Fibroblast of lung (primary cell): ENCODE measurements at regions not wholly inside any gene's neighbourhood (a gene's known extent, or its start where the extent isn't known, plus 50 kb on each side); places are given as distances from the start of the nearest gene placed in this dataset.

Experiments used
- DNase-seq, 2 donors: peaks; one replicate each; pipeline versions ENCODE4 v3.0.0 to v3.0.0-alpha.2; 2010; ENCODE audit warnings: low read depth in 2 of 2
- H2AFZ ChIP-seq: 2 replicates; pipeline ENCODE4 v1.5.1; 2012; ENCODE audit warnings: low read length, control low read depth, inconsistent platforms
- H3K27ac ChIP-seq: 2 replicates; pipeline ENCODE4 v1.5.1; 2011; ENCODE audit warnings: low read length, control low read depth; ENCODE audit not compliant: insufficient read depth
- H3K27me3 ChIP-seq: 2 replicates; pipeline ENCODE4 v1.5.1; 2011; ENCODE audit warnings: mild to moderate bottlenecking, low read length; ENCODE audit not compliant: control insufficient read depth, insufficient read depth
- H3K36me3 ChIP-seq: 2 replicates; pipeline ENCODE4 v1.5.1; 2011; ENCODE audit warnings: low read length; ENCODE audit not compliant: control insufficient read depth, insufficient read depth
- H3K4me1 ChIP-seq: 2 replicates; pipeline ENCODE4 v1.5.1; 2011; ENCODE audit warnings: low read length; ENCODE audit not compliant: control insufficient read depth, insufficient read depth; ENCODE audit errors: extremely low read depth
- H3K4me2 ChIP-seq: 2 replicates; pipeline ENCODE4 v1.5.1; 2011; ENCODE audit warnings: low read length, control low read depth; ENCODE audit not compliant: insufficient read depth; ENCODE audit errors: extremely low read depth
- H3K4me3 ChIP-seq, 4 experiments: fragments of 200-600 bp in 1 of 4; sonication (generic) in 1 of 4; replicated peaks in 1 of 4; 2 replicates each; pipeline ENCODE4 v1.5.1; 2011 to 2016; ENCODE audit warnings: low read length in 4 of 4, low read depth in 3 of 4, mild to moderate bottlenecking in 3 of 4, control low read depth in 2 of 4, inconsistent platforms in 1 of 4, mixed read lengths in 1 of 4; ENCODE audit not compliant: insufficient read depth in 1 of 4; ENCODE audit errors: control extremely low read depth in 1 of 4
- H3K79me2 ChIP-seq: 2 replicates; pipeline ENCODE4 v1.5.1; 2012; ENCODE audit warnings: mild to moderate bottlenecking, low read length, inconsistent platforms; ENCODE audit not compliant: control insufficient read depth, insufficient read depth
- H3K9ac ChIP-seq: 2 replicates; pipeline ENCODE4 v1.5.1; 2011; ENCODE audit warnings: mild to moderate bottlenecking, low read length, control low read depth; ENCODE audit not compliant: insufficient read depth
- H3K9me3 ChIP-seq: 2 replicates; pipeline ENCODE4 v1.5.1; 2012; ENCODE audit warnings: low read depth, low read length; ENCODE audit not compliant: control insufficient read depth, insufficient read depth
- H4K20me1 ChIP-seq: 2 replicates; pipeline ENCODE4 v1.5.1; 2011; ENCODE audit warnings: low read length; ENCODE audit not compliant: control insufficient read depth, insufficient read depth; ENCODE audit errors: extremely low read depth
- CTCF ChIP-seq, 2 donors: IDR thresholded peaks in 1 of 2; conservative IDR thresholded peaks in 1 of 2; 1 replicate in 1 of 2; 2 replicates in 1 of 2; pipeline ENCODE4 v1.5.1; 2011 to 2012; ENCODE audit warnings: low read length in 2 of 2, control low read depth in 1 of 2, inconsistent platforms in 1 of 2, low read depth in 1 of 2, mild to moderate bottlenecking in 1 of 2
- EZH2 ChIP-seq: IDR thresholded peaks from 2 replicates; pipeline ENCODE4 v1.5.1; 2012; ENCODE audit warnings: low read length, control low read depth, mild to moderate bottlenecking; ENCODE audit errors: missing control alignments

- Histone ChIP-seq H3K27ac (no peak overlapping the region), H3K4me3 (no peak overlapping the region), H3K4me1 (no peaks in the 10 kb centered on the region), H3K9me3 (no peaks in the 10 kb centered on the region), H3K36me3 (no peaks in the 10 kb centered on the region), H3K9ac (no peak overlapping the region), H3K4me2 (no peak overlapping the region), H4K20me1 (no peaks in the 10 kb centered on the region), H3K27me3 (no peaks in the 10 kb centered on the region), H3K79me2 (no peaks in the 10 kb centered on the region), H2AFZ (no peak overlapping the region)
- peak; percentile 26 to 80 for DNase-seq
- no peak for TF ChIP-seq CTCF (conservative IDR thresholded peaks at IDR 0.05 in 1 of 2, IDR thresholded peaks at IDR 0.05 in 1 of 2; ENCODE audit: low read depth in 1 of 2, low read length in 2 of 2)
- TF ChIP-seq EZH2: no peak
Observed at GRCh38 chr20:58081846-58082245, 146.6 kb downstream of the ANKRD60 start.

DNA sequence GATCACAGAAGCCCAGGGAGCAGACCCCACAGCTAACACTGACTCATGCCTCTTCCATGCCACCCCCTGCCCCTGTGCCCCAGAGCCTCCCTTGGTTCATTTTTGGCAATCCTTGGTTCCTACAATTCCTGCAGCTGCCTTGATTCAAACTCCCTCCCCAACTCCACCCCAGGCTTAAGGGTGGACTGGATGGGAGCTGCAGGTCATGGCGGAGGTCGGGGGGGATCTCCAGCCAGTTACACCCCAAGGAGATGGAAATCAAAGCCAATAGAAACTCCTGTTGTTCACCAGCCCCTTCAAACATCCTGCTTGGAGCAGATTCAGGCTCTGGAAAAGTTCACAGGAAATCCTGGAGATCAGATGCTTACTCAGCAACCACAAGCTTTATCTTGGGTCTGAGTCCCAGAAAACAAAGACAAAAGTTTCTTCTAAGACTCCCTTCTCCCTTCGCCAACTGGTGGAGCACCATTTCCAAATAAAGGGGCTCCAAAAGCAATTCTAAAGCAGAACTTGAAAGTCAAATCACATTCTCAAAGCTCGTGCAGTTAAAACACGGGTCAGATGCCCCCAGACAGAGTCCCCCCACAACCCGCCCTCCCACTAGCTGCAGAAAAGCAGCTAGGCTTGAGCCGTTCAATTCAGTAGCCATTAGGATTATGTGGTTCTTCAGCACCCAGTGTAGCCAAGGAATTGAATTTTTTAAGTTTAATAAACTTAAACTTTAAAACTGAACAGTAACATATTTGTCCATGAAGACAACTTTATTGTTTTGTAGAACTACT is 149.5 kb downstream of the ANKRD60 start:
- Histone ChIP-seq H3K27me3 (no peaks in the 10 kb centered on the region), H3K27ac (no peak overlapping the region), H3K36me3 (no peaks in the 10 kb centered on the region), H4K20me1 (no peaks in the 10 kb centered on the region), H3K79me2 (no peaks in the 10 kb centered on the region), H2AFZ (no peak overlapping the region), H3K4me3 (no peak overlapping the region), H3K9me3 (no peaks in the 10 kb centered on the region), H3K4me2 (no peak overlapping the region), H3K9ac (no peak overlapping the region), H3K4me1 (no peaks in the 10 kb centered on the region)
- peak; percentile 4 to 89 for DNase-seq
- TF ChIP-seq CTCF (conservative IDR thresholded peaks at IDR 0.05 in 1 of 2, IDR thresholded peaks at IDR 0.05 in 1 of 2; ENCODE audit: low read depth in 1 of 2, low read length in 2 of 2) (no peak), EZH2 (no peak)

DNA sequence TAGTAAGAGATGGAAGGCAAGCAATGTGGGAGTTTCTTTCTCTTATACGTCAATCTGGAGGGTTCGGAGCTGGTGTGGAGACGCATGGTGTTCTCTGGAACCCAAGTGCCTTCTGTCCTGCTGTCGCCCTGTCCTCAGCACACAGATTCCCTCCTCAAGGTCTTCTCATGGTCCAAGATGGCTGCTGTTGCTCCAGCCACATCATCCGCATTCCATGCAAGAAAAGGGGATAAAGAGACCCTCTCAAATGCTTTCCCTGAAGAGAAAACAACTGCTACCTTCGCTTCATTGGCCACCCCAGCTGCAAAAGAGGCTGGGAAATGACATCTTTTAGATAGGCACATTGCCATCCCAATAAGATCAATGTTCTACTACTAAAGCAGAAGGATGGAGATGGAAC is 151.2 kb downstream of the ANKRD60 start:
- H3K9ac ChIP-seq: no peak overlapping the region
- H2AFZ ChIP-seq: no peak overlapping the region
- no peaks in the 10 kb centered on the region for H3K79me2 ChIP-seq
- no peaks in the 10 kb centered on the region for H3K27me3 ChIP-seq
- DNase-seq: no peak
- no peaks in the 10 kb centered on the region for H3K9me3 ChIP-seq
- no peaks in the 10 kb centered on the region for H3K36me3 ChIP-seq
- H3K4me2 ChIP-seq: no peak overlapping the region
- no peaks in the 10 kb centered on the region for H3K4me1 ChIP-seq
- H3K27ac ChIP-seq: no peak overlapping the region
- TF ChIP-seq EZH2: no peak
- TF ChIP-seq CTCF (conservative IDR thresholded peaks at IDR 0.05 in 1 of 2, IDR thresholded peaks at IDR 0.05 in 1 of 2; ENCODE audit: low read depth in 1 of 2, low read length in 2 of 2): no peak
- no peaks in the 10 kb centered on the region for H4K20me1 ChIP-seq
- H3K4me3 ChIP-seq: no peak overlapping the region
